HG02623 (cell line): ENCODE measurements at regions not wholly inside any gene's neighbourhood (a gene's known extent, or its start where the extent isn't known, plus 50 kb on each side); places are given as distances from the start of the nearest gene placed in this dataset.
"Not testable (repeated sequence)": the region's sequence is repeated elsewhere in the genome, so short reads cannot be mapped to it uniquely, and the experiment has no call there.

Source experiments
- ATAC-seq: cut with Tn5 transposase; IDR thresholded peaks from one replicate; pipeline ENCODE4 v1.9.1; 2021; ENCODE audit warnings: moderate library complexity; ENCODE audit not compliant: unreplicated experiment

DNA sequence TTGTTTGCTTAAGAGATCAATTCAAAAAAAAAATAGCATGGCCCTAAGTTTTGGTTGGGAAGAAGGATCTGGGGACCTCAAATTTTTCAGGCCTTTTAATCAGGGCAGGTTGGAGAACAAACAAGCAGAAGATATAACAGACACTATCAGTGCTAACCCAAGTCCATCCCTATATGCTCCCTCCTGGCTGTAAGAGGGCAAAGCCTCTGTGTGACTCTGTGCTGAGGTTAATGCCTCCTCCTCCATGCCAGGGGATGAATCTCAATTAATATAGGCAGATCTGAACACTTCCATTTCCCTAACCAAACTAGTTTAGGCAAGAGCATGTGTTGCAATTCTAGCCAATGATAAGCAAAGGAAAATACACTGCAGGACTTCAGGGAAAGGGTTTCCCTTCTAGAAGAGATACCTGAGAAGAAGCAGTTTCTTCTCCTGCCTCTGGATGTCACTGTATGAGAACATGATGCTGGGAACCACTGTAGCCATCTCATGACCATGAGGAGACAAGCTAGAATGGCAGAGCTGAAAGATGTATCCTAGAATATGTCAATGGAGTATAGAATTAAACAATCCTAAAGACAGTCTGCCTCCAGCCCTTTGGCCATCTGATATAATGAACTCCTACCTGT is 76.0 kb downstream of the CHD9NB start:
- peak; percentile 61 for ATAC-seq

DNA sequence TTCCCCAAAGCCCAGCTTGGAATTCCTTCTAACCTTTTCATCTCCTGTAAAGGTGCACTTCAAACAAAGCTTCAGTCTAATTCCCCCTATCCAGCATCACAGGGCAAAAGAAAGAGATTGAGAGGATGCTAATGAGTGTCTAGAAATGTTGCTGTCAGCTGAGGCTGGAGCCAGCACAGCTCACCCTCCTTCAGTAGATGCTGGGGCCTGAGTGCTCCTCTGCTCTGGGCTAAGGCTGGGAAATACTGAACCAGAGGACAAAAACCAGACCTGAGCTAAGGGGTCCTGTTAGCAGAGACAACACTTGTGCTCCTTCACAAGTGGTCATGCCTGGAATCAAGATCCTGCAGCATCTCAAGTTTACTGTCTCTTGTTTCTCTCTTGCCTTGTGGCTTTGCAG is 85.0 kb downstream of the CHD9NB start:
- no peak for ATAC-seq

DNA sequence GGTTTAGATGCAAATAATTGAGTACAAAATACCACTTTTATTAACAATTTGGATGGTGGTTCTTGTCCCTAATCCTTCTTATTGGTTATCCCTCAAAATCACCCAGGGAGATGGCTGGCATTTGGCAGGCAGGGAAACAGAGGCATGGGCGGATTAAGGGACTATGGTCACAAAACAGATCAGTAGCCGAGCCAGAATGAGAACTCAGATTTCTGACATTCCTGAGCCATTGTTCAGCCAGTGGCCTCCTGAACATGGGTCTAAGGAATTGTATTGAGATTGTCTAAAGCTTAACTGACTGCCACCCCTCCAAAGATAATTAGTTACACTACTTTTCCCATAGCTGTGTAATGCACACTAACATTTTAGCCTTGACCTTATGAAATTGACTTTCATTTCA is 88.4 kb downstream of the CHD9NB start:
- no peak for ATAC-seq

DNA sequence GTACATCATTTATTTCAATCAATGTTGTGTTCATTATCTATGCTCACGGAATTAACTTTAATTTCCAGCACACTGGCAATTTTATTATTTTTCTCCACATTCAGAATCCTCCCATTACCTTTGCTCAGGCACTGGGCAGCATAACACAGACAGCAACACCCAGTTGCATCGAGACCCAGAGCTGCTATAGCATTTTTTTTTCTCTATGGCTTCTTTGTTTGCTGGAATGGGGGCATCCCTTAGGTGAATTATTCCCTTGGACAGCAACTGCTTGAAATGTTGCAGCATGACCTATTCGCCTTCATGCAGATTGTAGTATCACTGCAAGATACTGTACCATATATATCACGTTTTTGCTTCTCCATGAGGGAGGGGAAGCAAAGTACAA is 88.8 kb downstream of the CHD9NB start:
- no peak for ATAC-seq

DNA sequence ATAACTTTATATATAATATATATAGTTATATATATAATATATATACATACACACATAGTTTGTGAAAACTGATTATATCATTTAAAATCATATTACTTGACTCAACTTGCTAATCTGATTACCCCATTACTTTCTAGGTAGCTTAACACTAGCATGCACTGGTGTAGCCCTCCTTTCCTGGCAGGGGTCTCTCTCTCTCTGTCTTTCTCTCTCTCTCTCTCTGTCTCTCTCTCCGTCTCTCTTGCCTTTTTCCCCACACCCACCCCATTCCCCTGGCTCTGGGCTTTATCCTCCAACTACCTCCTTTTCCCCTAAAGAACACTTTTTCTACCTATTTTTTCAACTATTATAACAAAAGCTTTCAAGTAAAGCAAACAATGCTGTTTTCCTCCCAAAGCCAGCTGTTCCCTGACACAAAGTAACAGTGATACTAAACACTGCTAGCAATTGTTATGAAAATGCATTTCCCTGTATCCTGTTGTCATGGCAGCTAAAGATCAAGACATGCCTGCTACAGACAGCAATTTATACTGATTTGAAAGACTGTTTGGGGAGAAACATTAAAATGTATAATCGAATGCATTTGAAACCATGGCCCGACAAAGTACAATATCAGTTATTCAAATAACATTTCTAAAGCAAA is 89.4 kb downstream of the CHD9NB start:
- no peak for ATAC-seq

DNA sequence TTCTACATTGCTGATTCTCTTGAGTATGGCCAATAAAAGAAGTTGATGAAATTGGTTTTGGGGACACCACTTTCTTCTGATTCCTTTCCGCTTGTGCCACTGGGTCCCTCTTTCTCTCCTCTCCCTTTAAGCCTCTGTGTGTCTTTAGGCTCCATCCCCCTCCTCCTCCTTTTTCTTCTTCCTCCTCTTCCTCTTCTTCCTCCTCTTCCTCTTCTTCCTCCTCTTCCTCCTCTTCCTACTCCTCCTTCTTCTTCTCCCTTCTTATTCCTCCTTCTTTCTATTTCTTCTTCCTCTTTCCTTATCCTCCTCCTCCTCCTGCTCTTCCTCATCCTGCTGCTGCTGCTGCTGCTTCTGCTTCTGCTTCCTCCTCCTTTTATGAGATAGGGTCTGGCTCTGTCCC is 93.7 kb downstream of the CHD9NB start:
- no peak for ATAC-seq

DNA sequence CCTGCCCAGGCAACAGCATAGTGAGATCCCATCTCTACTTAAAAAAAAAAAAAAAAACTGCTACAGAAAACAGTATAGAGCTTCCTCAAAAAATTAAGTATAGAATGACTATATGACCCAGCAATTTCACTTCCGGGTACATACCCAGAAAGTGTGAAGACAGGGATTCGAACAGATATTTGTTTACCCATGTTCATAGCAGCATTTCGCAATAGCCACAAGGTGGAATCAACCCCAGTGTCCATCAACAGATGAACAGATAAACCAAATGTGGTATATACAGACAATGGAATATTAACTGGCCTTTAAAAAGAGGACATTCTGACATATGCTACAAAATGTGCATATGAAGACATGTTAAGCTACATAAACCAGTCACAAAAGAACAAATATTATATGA is 95.5 kb downstream of the CHD9NB start:
- no peak for ATAC-seq

DNA sequence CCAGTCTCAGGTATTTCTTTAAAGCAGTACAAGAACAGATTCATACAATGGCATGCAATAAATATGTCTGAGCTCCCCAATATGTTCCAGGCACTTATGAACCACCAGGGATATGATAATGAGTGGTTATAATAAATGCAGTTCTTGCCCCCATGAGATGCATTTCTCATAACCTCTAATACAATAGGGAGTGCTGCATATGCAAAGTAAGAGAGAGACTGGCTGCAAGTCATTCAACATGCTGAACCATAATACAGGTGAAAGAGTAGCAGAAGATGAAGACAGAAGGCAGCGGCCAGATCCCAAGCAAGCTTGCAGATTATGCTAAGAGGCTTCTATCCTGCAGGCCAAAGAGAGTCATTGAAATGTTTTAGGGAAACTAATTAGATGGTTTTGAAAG is 96.7 kb downstream of the CHD9NB start:
- ATAC-seq = no peak

DNA sequence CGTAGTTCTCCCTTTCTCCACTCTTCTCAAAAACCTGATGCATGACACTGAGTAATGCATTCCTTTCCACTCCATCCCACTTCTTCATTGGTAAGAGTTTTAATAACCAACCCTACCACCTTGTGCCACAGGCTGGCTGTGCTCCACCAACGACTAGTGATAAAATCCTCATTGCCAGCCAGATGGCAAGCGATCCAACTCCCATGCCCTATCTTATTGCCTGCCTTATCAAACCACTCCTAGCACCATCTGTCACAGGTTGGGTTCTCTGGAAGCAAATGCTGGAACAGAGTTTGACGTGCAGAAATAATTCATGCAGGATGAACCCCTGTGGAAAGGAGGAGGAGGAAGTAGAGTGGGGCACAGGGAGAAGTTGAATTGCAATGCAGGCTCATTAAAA is 99.5 kb downstream of the CHD9NB start:
- ATAC-seq = no peak

DNA sequence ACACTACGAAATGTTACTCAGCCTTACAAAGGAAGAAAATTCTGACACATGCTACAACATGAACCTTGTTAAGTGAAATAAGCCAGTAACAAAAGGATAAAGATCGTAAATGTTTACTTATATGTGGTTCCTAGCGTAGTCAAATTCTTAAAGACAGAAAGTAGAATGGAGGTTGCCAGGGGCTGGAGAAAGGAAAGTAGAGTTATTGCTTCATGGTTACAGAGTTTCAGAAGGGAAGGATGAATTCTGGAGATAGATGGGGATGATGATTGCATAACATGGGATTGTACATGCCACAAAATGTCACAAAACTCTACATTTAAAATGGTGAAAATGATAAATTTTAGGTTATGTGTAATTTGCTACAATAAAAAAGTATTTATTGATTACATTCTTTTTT is 103.8 kb downstream of the CHD9NB start:
- no peak for ATAC-seq

DNA sequence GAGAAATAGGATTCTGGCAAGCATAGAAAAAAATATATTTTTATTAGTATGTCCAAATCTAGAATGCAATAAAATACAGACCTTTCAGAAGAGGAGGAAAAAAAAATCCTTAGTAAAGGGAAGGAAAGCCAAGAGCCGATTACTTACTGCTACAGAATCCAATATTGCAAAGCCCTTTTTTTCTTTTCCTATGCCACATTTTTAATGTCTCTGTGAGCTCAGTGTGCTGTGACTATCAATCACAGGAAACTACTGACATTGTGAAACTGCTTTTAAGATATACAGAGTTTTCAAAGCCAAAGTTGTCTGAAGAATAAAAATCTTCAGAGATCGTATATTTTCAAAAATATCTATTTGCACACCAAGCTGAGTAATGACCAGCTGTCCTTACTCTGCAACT is 120.4 kb downstream of the CHD9NB start:
- ATAC-seq = no peak

DNA sequence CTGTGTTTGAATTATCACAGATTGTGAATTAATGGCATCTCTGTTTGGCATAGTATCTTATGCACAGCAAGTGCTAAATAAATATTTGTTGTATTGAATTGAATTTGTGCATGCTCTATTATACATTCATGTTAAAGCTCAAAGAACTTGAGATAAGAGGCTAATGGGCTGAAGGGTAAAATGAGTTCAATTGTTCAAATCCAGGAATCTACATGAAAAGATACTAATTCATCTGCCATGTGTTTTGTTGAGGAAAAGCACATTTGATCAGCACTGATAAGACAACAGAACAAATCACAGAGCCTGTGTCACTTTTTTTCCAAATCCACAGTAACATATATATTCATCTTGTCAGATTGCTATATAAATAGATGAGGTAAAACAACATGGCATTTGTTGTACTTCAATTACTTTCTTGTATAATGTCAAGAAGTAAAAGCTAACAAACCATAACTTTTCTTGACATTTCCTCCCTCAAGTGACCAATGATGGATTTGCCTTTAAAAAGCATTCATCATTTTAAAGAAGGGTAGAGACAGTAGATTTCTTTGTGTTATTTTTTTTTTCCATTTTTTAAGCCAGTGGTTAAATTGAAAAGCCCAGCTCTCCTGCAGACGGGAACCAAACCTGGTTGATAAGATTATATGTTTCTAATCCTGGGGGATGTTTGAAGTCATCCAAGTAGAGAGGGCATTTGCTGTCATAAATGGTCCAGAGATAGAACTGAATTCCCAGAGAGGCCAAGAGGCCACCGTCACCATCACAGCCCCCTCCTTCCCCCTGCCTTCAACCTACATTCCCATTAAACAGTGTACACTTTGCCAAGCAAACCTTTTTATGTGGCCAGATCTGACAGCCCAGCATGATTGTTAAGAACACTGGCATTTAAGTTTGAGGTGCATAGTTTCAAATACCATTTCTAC is 123.0 kb downstream of the CHD9NB start:
- no peak for ATAC-seq

DNA sequence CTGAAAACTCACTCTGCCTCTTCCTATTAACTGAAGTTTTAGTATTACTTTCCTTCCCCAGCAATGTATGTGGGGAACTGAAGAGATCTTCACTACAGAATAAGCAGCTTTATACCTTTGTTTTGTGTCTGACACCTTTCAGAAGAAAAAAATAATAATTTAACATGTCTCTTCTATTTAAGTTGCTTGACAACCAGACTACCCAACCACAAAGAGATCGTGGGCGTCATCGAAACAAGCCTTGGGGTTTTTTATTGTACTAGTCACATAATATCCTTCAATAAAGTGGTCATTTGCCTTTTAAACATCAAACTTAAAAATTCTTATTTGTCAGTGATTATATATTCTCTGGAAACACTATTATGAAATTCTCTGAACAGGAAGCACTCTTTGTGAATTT is 123.7 kb downstream of the CHD9NB start:
- no peak for ATAC-seq

DNA sequence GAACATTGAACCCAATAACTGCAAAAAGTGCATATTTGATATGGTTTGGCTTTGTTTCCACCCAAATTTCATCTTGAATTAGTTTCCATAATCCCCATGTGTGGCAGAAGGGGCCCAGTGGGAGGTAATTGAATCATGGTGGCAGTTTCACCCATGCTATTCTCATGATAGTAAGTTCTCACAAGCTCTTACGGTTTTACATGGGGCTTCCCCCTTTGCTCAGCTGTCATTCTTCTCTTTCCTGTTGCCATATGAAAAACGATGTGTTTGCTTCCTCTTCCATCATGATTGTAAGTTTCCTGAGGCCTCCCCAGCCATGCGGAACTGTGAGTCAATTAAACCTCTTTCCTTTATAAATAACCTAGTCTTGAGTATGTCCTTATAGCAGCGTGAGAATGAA is 127.6 kb downstream of the CHD9NB start:
- no peak for ATAC-seq

DNA sequence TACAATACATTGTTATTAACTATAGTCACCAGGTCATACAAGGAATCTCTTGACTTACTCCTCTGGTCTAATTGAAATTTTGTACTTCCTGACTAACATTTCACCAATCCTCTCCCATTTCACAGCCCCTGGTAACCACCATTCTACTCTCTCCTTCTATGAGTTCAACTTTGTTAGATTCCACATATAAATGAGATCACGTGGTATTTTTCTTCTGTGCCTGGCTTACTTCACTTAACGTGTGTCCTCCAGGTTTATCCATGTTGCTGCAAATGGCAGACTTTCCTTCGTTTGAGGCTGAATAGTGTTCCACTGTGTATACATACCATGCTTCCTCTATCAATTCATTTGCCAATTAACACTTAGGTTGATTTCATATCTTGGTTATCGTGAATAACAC is 128.5 kb downstream of the CHD9NB start:
- no peak for ATAC-seq

DNA sequence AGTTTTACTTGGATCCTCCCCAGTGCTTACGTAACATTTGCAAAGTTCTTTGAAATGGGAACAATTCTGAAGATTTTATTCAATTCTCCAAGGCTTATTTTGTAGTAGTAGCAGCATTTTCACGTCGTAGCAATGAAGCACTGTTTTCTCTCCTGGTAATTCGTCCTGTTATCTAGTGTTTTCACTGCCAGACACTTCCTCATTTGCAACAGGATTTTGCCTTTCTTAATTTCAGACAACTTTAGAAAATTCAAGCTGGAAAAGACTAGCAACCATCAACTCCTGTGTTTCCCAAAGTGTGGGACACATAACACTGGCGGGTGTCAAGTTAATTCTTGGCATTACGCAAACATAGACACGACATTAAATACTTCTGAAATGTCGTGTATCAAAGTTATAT is 131.6 kb downstream of the CHD9NB start:
- ATAC-seq = no peak

DNA sequence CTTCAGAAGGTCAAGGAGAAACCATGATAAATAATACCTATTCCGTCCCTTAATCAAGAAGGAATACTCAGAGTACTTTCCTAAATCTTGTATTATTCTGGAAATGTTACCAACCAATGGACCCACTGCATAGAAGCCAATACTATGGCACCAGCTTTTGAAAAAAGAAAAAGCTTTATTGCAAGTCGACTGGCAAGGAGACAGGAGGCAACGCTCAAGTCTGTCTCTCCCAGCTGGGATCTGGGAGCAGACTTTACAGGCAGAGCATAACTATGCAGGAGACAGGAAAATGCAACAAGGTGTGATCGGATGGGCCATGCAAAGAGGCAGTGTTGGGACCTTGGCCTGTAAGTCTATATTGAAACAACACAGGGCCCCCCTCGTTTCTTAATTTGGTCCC is 132.4 kb downstream of the CHD9NB start:
- ATAC-seq = no peak

DNA sequence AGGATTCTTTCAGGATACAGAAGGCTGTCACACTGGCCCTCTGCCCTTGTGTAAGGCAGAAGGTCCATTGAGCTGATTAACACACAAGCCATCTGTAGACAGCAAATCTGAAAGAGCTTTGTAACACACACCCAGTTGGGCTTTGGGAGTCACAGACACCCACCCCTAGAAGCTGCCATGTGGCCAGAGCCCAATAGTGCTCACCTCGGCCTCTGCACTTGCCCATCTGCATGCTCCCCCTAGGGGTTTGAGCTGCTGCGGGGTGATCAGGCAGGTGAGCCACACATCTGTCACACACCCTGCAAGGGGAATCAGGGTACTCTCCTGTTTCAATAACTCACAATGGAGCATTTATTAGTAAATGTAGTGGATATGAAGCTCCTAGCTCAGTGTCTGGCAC is 138.3 kb downstream of the CHD9NB start:
- no peak for ATAC-seq

DNA sequence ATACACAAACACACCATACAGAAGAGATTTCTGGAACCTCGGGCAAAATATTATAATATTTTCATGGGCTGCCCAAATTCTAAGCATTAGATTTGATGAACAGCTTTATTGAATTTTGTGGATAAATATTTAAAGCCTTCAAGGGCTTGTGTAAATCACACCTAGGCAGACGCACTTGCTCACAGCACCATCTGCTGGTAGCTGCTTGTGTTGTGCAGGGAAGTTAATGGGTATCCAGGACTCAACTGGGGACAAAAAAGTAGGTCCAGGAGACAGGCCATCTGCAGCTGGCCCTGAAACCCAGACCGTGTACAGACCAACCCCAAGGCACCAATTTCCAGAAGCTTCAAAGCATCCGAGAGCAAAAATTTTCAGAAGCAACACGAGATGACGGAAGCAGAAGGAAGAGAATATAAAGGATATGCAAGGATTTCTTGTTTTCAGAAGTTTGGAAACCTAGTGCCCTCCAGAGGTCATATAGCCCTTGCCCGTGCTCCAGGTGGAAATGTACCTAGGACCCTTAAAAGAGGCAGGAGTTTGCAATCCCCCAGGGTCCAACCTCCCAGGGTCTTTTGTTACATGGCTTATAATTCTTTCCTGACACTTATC is 140.0 kb downstream of the CHD9NB start:
- peak; percentile 68 for ATAC-seq

DNA sequence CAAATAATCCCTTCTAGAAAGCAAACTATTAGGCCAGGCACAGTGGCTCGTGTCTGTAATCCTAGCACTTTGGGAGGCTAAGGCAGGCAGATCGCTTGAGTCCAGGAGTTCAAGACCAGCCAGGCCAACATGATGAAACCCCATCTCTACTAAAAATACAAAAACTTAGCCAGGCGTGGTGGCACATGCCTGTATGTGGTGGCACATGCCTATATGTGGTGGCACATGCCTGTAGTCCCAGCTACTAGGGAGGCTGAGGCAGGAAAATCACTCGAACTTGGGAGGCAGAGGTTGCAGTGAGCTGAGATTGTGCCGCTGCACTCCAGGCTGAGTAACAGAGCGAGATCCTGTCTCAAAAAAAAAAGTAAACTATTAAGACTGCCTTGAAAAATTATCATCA is 144.6 kb downstream of the CHD9NB start:
- ATAC-seq = not testable (repeated sequence)

DNA sequence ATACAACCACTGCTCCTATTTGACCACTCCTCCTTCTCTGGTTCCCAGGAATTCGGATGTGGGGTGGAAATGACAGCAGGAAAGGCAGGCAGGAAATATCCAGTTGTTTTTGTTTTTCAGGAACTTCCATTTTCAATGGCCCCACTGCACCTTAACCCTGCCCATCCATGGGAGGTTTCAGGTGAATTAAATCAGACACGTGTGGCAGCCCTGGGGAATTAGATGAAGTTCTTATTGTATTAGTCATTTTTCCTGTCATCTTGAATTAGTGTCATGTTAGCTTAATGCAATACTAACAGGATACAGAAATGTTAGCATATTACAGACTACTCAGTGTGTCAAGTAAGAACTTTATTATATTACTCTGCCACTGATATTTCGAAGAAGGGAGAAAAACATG is 146.4 kb downstream of the CHD9NB start:
- no peak for ATAC-seq
